ENCODE measurements at regions not wholly inside any gene's neighbourhood (a gene's known extent, or its start where the extent isn't known, plus 50 kb on each side); places are given as distances from the start of the nearest gene placed in this dataset.

GRCh38 chr11:32323814-32324130 lies 111.6 kb downstream of the WT1 start:
- DNase-seq: no peak

- no peak for DNase-seq
These were observed 110.2 kb downstream of the WT1 start for GRCh38 chr11:32325187-32325586.

GRCh38 chr11:32325725-32326124 lies 109.6 kb downstream of the WT1 start:
- DNase-seq: no peak

GRCh38 chr11:32326522-32326921 lies 108.8 kb downstream of the WT1 start:
- DNase-seq: no peak

GRCh38 chr11:32328392-32328791 lies 106.9 kb downstream of the WT1 start:
- DNase-seq: no peak

- no peak for DNase-seq
These were observed 104.2 kb downstream of the WT1 start for GRCh38 chr11:32331098-32331497.

GRCh38 chr11:32331792-32332191 lies 103.5 kb downstream of the WT1 start:
- no peak for DNase-seq

- DNase-seq: no peak
These were observed 102.4 kb downstream of the WT1 start for GRCh38 chr11:32332990-32333319.

GRCh38 chr11:32333320-32333991 lies 101.9 kb downstream of the WT1 start:
- DNase-seq: no peak

GRCh38 chr11:32334822-32335221 lies 100.5 kb downstream of the WT1 start:
- no peak for DNase-seq

All from CD4-positive, alpha-beta T cell treated with Interferon gamma for 1 hour (primary cell).